HT1080 (cell line): ENCODE measurements at regions not wholly inside any gene's neighbourhood (a gene's known extent, or its start where the extent isn't known, plus 50 kb on each side); places are given as distances from the start of the nearest gene placed in this dataset.
A peak's percentile ranks its signal among the peaks of the same experiment; 100 is the strongest.
"Not testable (repeated sequence)": the region's sequence is repeated elsewhere in the genome, so short reads cannot be mapped to it uniquely, and the experiment has no call there.

ENCODE experiments used
- DNase-seq: peaks from one replicate; pipeline ENCODE4 v3.0.0-alpha.2; 2015; ENCODE audit warnings: low read depth

GRCh38 chr7:127530148-127530547, 55.2 kb downstream of the GCC1 start:
- DNase-seq: no peak

- no peak for DNase-seq
These were observed 57.8 kb downstream of the GCC1 start for GRCh38 chr7:127527561-127527960.

GRCh38 chr7:127525866-127526480, 59.4 kb downstream of the GCC1 start:
- no peak for DNase-seq

- DNase-seq: no peak
These were observed 69.1 kb downstream of the GCC1 start for GRCh38 chr7:127516320-127516719.

GRCh38 chr7:127514499-127514898, 70.9 kb downstream of the GCC1 start:
- DNase-seq: peak; percentile 33

- DNase-seq: no peak
These were observed 72.1 kb downstream of the GCC1 start for GRCh38 chr7:127513311-127513710.

GRCh38 chr7:127512663-127513062, 72.7 kb downstream of the GCC1 start:
- no peak for DNase-seq

GRCh38 chr7:127504715-127505114, 80.7 kb downstream of the GCC1 start:
- DNase-seq: peak; percentile 15

GRCh38 chr7:127501817-127502216, 83.6 kb downstream of the GCC1 start:
- no peak for DNase-seq

- DNase-seq: no peak
These were observed 94.9 kb upstream of the ZNF800 start for GRCh38 chr7:127487381-127487780.

- DNase-seq: peak; percentile 41
These were observed 94.1 kb upstream of the ZNF800 start for GRCh38 chr7:127486654-127487053.

- DNase-seq: no peak
These were observed 93.0 kb upstream of the ZNF800 start for GRCh38 chr7:127485482-127485881.

- DNase-seq: no peak
These were observed 92.4 kb upstream of the ZNF800 start for GRCh38 chr7:127484954-127485353.

- DNase-seq: no peak
These were observed 86.0 kb upstream of the ZNF800 start for GRCh38 chr7:127478461-127478860.

- no peak for DNase-seq
These were observed 85.5 kb upstream of the ZNF800 start for GRCh38 chr7:127478024-127478355.

GRCh38 chr7:127477295-127478023, 85.0 kb upstream of the ZNF800 start:
- DNase-seq: no peak

GRCh38 chr7:127476618-127477017, 84.1 kb upstream of the ZNF800 start:
- DNase-seq: no peak

- no peak for DNase-seq
These were observed 81.9 kb upstream of the ZNF800 start for GRCh38 chr7:127474457-127474856.

GRCh38 chr7:127473409-127473808, 80.9 kb upstream of the ZNF800 start:
- DNase-seq: no peak

GRCh38 chr7:127460077-127460476, 67.6 kb upstream of the ZNF800 start:
- no peak for DNase-seq

GRCh38 chr7:127451258-127451657, 58.8 kb upstream of the ZNF800 start:
- not testable (repeated sequence) for DNase-seq

GRCh38 chr7:127448566-127448965, 56.1 kb upstream of the ZNF800 start:
- DNase-seq: no peak

GRCh38 chr7:127447326-127447945, 54.9 kb upstream of the ZNF800 start:
- DNase-seq: peak; percentile 72
